ENCODE measurements at regions not wholly inside any gene's neighbourhood (a gene's known extent, or its start where the extent isn't known, plus 50 kb on each side); places are given as distances from the start of the nearest gene placed in this dataset.

DNA sequence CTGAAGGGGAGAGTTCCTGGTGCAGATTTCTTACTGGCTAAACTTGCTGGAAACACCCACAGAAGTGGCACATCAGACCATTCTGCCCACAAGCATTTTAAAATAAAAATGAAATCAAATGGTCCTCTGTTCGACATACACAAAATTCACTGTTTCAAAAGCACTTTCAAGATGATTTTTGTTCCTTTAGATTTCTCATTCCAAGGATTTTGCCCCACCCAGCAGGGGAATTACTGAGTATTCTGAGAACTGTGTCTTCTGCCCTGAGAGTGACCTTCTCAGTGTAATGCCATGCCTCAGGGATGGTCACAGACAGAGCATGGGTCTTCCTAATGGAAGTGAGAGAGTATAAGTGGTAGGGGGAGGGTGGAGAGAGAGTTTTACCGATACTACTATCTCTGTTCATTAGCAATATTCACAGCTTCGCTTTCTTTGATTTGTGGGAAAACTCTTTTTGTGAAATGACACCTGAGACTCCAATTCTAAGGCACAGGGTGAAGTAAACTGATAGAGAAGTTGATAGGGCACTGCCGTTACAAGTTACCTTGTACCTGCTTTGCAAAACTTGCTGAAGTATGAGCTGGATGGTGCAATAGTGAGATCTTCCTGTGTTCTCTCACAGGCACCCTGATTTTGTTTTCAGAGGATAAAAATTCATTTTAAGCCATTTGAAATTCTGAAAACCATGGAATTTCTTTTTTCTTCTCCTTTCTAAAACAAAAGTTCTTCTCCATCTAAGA lies 95.8 kb upstream of the CD180 start:
- intact Hi-C loops (cut with micrococcal nuclease) = no loop called here
- no peaks in the 10 kb centered on the region for H3K36me3 ChIP-seq (ENCODE audit: control insufficient read depth in 1 of 2, insufficient read depth in 2 of 2, low read length in 2 of 2)
- no peak overlapping the region for H3K27ac ChIP-seq (ENCODE audit: low read depth, low read length)
- H3K4me3 ChIP-seq (replicated peaks in 1 of 2; ENCODE audit: low read depth in 1 of 2, low read length in 2 of 2) = no peak overlapping the region
- no peaks in the 10 kb centered on the region for H3K9me2 ChIP-seq (ENCODE audit: insufficient read depth)
- no peak for ATAC-seq
- H3K9me3 ChIP-seq (ENCODE audit: control insufficient read depth in 1 of 2, insufficient read depth in 1 of 2, low read depth in 1 of 2, low read length in 2 of 2) = no peaks in the 10 kb centered on the region
- no peaks in the 10 kb centered on the region for H3K4me1 ChIP-seq (ENCODE audit: control insufficient read depth in 1 of 2, insufficient read depth in 2 of 2, low read length in 2 of 2)
- ChIA-PET POLR2A (no interaction called here), CTCF (no interaction called here), RAD21 (ENCODE audit: low non-redundant PET in 1 of 2, low total read pairs in 2 of 2, uncharacterized antibody in 2 of 2, unreplicated experiment in 2 of 2) (no interaction called here)
- no peak overlapping the region for H3K9ac ChIP-seq (ENCODE audit: low read length)
- peaks cover 17% of the 10 kb centered on the region for H3K27me3 ChIP-seq (ENCODE audit: insufficient read depth, low read length)
- no peak overlapping the region for H2AFZ ChIP-seq (ENCODE audit: low read depth, low read length, poor library complexity, severe bottlenecking)
- DNase-seq (ENCODE audit: low read depth, low spot score) = no peak
- no peaks in the 10 kb centered on the region for H4K20me1 ChIP-seq (ENCODE audit: insufficient read depth)
- no TSS peak for BruUV-seq (replicated peaks)
- H3K79me2 ChIP-seq (ENCODE audit: insufficient read depth, low read length) = no peaks in the 10 kb centered on the region
- H3K4me2 ChIP-seq (ENCODE audit: low read length) = no peak overlapping the region
- TF ChIP-seq, protein P1, sequence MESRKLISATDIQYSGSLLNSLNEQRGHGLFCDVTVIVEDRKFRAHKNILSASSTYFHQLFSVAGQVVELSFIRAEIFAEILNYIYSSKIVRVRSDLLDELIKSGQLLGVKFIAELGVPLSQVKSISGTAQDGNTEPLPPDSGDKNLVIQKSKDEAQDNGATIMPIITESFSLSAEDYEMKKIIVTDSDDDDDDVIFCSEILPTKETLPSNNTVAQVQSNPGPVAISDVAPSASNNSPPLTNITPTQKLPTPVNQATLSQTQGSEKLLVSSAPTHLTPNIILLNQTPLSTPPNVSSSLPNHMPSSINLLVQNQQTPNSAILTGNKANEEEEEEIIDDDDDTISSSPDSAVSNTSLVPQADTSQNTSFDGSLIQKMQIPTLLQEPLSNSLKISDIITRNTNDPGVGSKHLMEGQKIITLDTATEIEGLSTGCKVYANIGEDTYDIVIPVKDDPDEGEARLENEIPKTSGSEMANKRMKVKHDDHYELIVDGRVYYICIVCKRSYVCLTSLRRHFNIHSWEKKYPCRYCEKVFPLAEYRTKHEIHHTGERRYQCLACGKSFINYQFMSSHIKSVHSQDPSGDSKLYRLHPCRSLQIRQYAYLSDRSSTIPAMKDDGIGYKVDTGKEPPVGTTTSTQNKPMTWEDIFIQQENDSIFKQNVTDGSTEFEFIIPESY (IDR thresholded peaks at IDR 0.05; ENCODE audit: extremely low read depth, insufficient replicate concordance, low read length) = no peak
- TF ChIP-seq, protein P2, sequence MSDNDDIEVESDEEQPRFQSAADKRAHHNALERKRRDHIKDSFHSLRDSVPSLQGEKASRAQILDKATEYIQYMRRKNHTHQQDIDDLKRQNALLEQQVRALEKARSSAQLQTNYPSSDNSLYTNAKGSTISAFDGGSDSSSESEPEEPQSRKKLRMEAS (IDR thresholded peaks at IDR 0.05) = no peak
- TF ChIP-seq TCF7L2 (IDR thresholded peaks at IDR 0.05; ENCODE audit: borderline replicate concordance, extremely low read depth, insufficient read depth, insufficient read length) (no peak), ELF1 (IDR thresholded peaks at IDR 0.05; ENCODE audit: borderline replicate concordance, low read depth) (no peak), SIN3A (IDR thresholded peaks at IDR 0.05; ENCODE audit: low read depth) (no peak), SP1 (IDR thresholded peaks at IDR 0.05; ENCODE audit: low read depth) (no peak), RAD21 (IDR thresholded peaks at IDR 0.05; ENCODE audit: low read depth) (no peak), YY1 (IDR thresholded peaks at IDR 0.05; ENCODE audit: extremely low read depth, insufficient replicate concordance, low read depth, low read length) (no peak)
- TF ChIP-seq, protein P3, sequence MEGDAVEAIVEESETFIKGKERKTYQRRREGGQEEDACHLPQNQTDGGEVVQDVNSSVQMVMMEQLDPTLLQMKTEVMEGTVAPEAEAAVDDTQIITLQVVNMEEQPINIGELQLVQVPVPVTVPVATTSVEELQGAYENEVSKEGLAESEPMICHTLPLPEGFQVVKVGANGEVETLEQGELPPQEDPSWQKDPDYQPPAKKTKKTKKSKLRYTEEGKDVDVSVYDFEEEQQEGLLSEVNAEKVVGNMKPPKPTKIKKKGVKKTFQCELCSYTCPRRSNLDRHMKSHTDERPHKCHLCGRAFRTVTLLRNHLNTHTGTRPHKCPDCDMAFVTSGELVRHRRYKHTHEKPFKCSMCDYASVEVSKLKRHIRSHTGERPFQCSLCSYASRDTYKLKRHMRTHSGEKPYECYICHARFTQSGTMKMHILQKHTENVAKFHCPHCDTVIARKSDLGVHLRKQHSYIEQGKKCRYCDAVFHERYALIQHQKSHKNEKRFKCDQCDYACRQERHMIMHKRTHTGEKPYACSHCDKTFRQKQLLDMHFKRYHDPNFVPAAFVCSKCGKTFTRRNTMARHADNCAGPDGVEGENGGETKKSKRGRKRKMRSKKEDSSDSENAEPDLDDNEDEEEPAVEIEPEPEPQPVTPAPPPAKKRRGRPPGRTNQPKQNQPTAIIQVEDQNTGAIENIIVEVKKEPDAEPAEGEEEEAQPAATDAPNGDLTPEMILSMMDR (IDR thresholded peaks at IDR 0.05 in 2 of 3, conservative IDR thresholded peaks at IDR 0.05 in 1 of 3; ENCODE audit: borderline replicate concordance in 1 of 3, insufficient read depth in 1 of 3, low read depth in 2 of 3, low read length in 2 of 3) = no peak
- TF ChIP-seq, protein P4, sequence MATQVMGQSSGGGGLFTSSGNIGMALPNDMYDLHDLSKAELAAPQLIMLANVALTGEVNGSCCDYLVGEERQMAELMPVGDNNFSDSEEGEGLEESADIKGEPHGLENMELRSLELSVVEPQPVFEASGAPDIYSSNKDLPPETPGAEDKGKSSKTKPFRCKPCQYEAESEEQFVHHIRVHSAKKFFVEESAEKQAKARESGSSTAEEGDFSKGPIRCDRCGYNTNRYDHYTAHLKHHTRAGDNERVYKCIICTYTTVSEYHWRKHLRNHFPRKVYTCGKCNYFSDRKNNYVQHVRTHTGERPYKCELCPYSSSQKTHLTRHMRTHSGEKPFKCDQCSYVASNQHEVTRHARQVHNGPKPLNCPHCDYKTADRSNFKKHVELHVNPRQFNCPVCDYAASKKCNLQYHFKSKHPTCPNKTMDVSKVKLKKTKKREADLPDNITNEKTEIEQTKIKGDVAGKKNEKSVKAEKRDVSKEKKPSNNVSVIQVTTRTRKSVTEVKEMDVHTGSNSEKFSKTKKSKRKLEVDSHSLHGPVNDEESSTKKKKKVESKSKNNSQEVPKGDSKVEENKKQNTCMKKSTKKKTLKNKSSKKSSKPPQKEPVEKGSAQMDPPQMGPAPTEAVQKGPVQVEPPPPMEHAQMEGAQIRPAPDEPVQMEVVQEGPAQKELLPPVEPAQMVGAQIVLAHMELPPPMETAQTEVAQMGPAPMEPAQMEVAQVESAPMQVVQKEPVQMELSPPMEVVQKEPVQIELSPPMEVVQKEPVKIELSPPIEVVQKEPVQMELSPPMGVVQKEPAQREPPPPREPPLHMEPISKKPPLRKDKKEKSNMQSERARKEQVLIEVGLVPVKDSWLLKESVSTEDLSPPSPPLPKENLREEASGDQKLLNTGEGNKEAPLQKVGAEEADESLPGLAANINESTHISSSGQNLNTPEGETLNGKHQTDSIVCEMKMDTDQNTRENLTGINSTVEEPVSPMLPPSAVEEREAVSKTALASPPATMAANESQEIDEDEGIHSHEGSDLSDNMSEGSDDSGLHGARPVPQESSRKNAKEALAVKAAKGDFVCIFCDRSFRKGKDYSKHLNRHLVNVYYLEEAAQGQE (IDR thresholded peaks at IDR 0.05; ENCODE audit: low read depth) = no peak
